Peyer's patch (tissue), 4 donors: ENCODE measurements at regions not wholly inside any gene's neighbourhood (a gene's known extent, or its start where the extent isn't known, plus 50 kb on each side); places are given as distances from the start of the nearest gene placed in this dataset.

ENCODE experiments used
- CTCF ChIP-seq, 6 experiments: fragments of 450-650 bp in 4 of 6; fragments of 200-600 bp in 2 of 6; sonication (generic) in 1 of 6; IDR thresholded peaks; one replicate each; pipeline ENCODE4 v1.5.1; 2017 to 2019; ENCODE audit warnings: antibody characterized with exemption in 6 of 6, mild to moderate bottlenecking in 3 of 6, moderate library complexity in 1 of 6
- POLR2A ChIP-seq, 2 donors: fragments of 450-650 bp; IDR thresholded peaks; one replicate each; pipeline ENCODE4 v1.5.1; 2017; ENCODE audit warnings: antibody characterized with exemption in 2 of 2, mild to moderate bottlenecking in 2 of 2, moderate library complexity in 2 of 2

- TF ChIP-seq CTCF (IDR thresholded peaks at IDR 0.05) (no peak), POLR2A (IDR thresholded peaks at IDR 0.05) (no peak)
These were observed 64.7 kb downstream of the MTNR1B start for GRCh38 chr11:93034031-93034722.
